IMR-90 (cell line): ENCODE measurements at regions not wholly inside any gene's neighbourhood (a gene's known extent, or its start where the extent isn't known, plus 50 kb on each side); places are given as distances from the start of the nearest gene placed in this dataset.

ENCODE experiments used
- ATAC-seq: fragments of 200-7000 bp; cut with Tn5 transposase; 2 replicates; pipeline ENCODE4 v1.9.1; 2020; ENCODE audit warnings: low read depth, mild to moderate bottlenecking, moderate library complexity
- BruUV-seq: library from RNA; stranded (reverse); fragments of 400-500 nt; replicated peaks from 2 replicates; lab custom pipeline; 2021; lab: Mats Ljungman, UMichigan
- CTCF ChIA-PET: fragments of 300-600 bp; formaldehyde crosslinking; extraction: SDS; loops from one replicate; lab custom pipeline; 2021; ENCODE audit warnings: antibody characterized with exemption; lab: Yijun Ruan, JAX
- POLR2A ChIA-PET: fragments of 300-600 bp; sonication (Branson Sonifier 250); formaldehyde crosslinking; loops from one replicate; lab custom pipeline; 2022; ENCODE audit warnings: antibody characterized with exemption; ENCODE audit not compliant: unreplicated experiment; lab: Charles Lee
- DNase-seq: peaks from one replicate; pipeline ENCODE4 v3.0.0; 2013
- H2AFZ ChIP-seq: replicated peaks from 2 replicates; pipeline ENCODE3; 2013; ENCODE audit warnings: low read length, mild to moderate bottlenecking; ENCODE audit not compliant: poor library complexity
- H2AK5ac ChIP-seq: 2 replicates; pipeline ENCODE4 v1.6.1; 2013; ENCODE audit warnings: low read depth, low read length, inconsistent platforms
- H2AK9ac ChIP-seq: replicated peaks from 2 replicates; pipeline ENCODE3; 2013; ENCODE audit warnings: mild to moderate bottlenecking, low read depth, low read length, moderate library complexity; ENCODE audit not compliant: poor library complexity
- H2BK120ac ChIP-seq: 2 replicates; pipeline ENCODE4 v1.6.1; 2013; ENCODE audit warnings: low read depth, low read length, inconsistent platforms
- H2BK15ac ChIP-seq: 3 replicates; pipeline ENCODE4 v1.6.1; 2013; ENCODE audit warnings: low read depth, low read length, inconsistent platforms
- H2BK20ac ChIP-seq: 2 replicates; pipeline ENCODE4 v1.6.1; 2013; ENCODE audit warnings: low read depth, mild to moderate bottlenecking, inconsistent platforms, low read length, moderate library complexity
- H2BK5ac ChIP-seq: 2 replicates; pipeline ENCODE4 v1.6.1; 2013; ENCODE audit warnings: mild to moderate bottlenecking, low read depth, low read length, inconsistent platforms; ENCODE audit not compliant: poor library complexity, severe bottlenecking
- H3K14ac ChIP-seq: replicated peaks from 2 replicates; pipeline ENCODE4 v1.6.1; 2013; ENCODE audit warnings: low read depth, low read length, inconsistent platforms
- H3K18ac ChIP-seq: 2 replicates; pipeline ENCODE4 v1.6.1; 2013; ENCODE audit warnings: low read depth, low read length, control low read depth
- H3K23ac ChIP-seq: 2 replicates; pipeline ENCODE4 v1.6.1; 2013; ENCODE audit warnings: low read depth, low read length, inconsistent platforms
- H3K27ac ChIP-seq: 2 replicates; pipeline ENCODE4 v1.5.1; 2013; ENCODE audit warnings: mild to moderate bottlenecking, control low read depth, low read length; ENCODE audit not compliant: insufficient read depth
- H3K27me3 ChIP-seq: 2 replicates; pipeline ENCODE4 v1.6.1; 2013; ENCODE audit warnings: low read length; ENCODE audit not compliant: control insufficient read depth, insufficient read depth
- H3K36me3 ChIP-seq: 2 replicates; pipeline ENCODE4 v1.6.1; 2013; ENCODE audit warnings: low read length, mixed read lengths; ENCODE audit not compliant: control insufficient read depth, insufficient read depth
- H3K4ac ChIP-seq: 2 replicates; pipeline ENCODE4 v1.6.1; 2013; ENCODE audit warnings: low read depth, low read length, inconsistent platforms
- H3K4me1 ChIP-seq: 2 replicates; pipeline ENCODE4 v1.6.1; 2013; ENCODE audit warnings: low read length, mixed read lengths; ENCODE audit not compliant: control insufficient read depth, insufficient read depth
- H3K4me2 ChIP-seq: 2 replicates; pipeline ENCODE4 v1.6.1; 2013; ENCODE audit warnings: low read depth, mild to moderate bottlenecking, control low read depth, low read length, moderate library complexity
- H3K4me3 ChIP-seq: 2 replicates; pipeline ENCODE4 v1.5.1; 2013; ENCODE audit warnings: low read depth, mild to moderate bottlenecking, control low read depth, low read length, moderate library complexity; ENCODE audit not compliant: insufficient read depth
- H3K56ac ChIP-seq: 2 replicates; pipeline ENCODE4 v1.6.1; 2013; ENCODE audit warnings: low read length, inconsistent platforms; ENCODE audit not compliant: insufficient read depth; ENCODE audit errors: extremely low read depth
- H3K79me1 ChIP-seq, 2 experiments: 2 replicates each; pipeline ENCODE4 v1.6.1; 2013; ENCODE audit warnings: low read length in 2 of 2, inconsistent platforms in 1 of 2, low read depth in 1 of 2
- H3K9ac ChIP-seq: 2 replicates; pipeline ENCODE4 v1.6.1; 2013; ENCODE audit warnings: low read depth, low read length, control low read depth
- H3K9me1 ChIP-seq: 2 replicates; pipeline ENCODE4 v1.6.1; 2013; ENCODE audit warnings: low read length, inconsistent platforms; ENCODE audit not compliant: insufficient read depth
- H3K9me3 ChIP-seq: 2 replicates; pipeline ENCODE4 v1.6.1; 2013; ENCODE audit warnings: low read length; ENCODE audit not compliant: control insufficient read depth, insufficient read depth
- H4K20me1 ChIP-seq: 2 replicates; pipeline ENCODE4 v1.6.1; 2013; ENCODE audit warnings: low read length, inconsistent platforms; ENCODE audit not compliant: insufficient read depth
- H4K5ac ChIP-seq: 2 replicates; pipeline ENCODE4 v1.6.1; 2013; ENCODE audit warnings: mild to moderate bottlenecking, low read depth, low read length, control low read depth
- H4K8ac ChIP-seq, 2 experiments: 2 replicates each; pipeline ENCODE4 v1.6.1; 2013; ENCODE audit warnings: low read depth in 2 of 2, low read length in 2 of 2, control low read depth in 1 of 2, inconsistent platforms in 1 of 2
- H4K91ac ChIP-seq: 2 replicates; pipeline ENCODE4 v1.6.1; 2013; ENCODE audit warnings: low read depth, low read length, inconsistent platforms; ENCODE audit not compliant: insufficient read depth
- CEBPB ChIP-seq: IDR thresholded peaks from 2 replicates; pipeline ENCODE4 v1.6.1; 2012; ENCODE audit warnings: low read depth, low read length, improper control_type of control experiment
- MAFK ChIP-seq: IDR thresholded peaks from 2 replicates; pipeline ENCODE4 v1.6.1; 2012; ENCODE audit warnings: low read depth, low read length, improper control_type of control experiment
- WGBS, 2 experiments: methylation state at CpG; one replicate each; pipeline versions ENCODE4 v1.1.5 to v1.1.7; 2013; ENCODE audit warnings: missing lambda C conversion rate in 2 of 2; ENCODE audit not compliant: insufficient read length in 1 of 2; ENCODE audit errors: extremely low coverage in 2 of 2; 5-methylcytosine and 5-hydroxymethylcytosine counted together
- dilution Hi-C: fragments of 300-500 bp; cut with HindIII; formaldehyde crosslinking; loops from one replicate; pipeline ENCODE4 v1.14.3; 2018; ENCODE audit warnings: low sequenced_read_pairs; ENCODE audit not compliant: unreplicated experiment
- in situ Hi-C: fragments of 300-500 bp; cut with MboI; formaldehyde crosslinking; loops from 3 replicates; pipeline ENCODE4 v1.14.3; 2019; ENCODE audit warnings: low sequenced_read_pairs, inconsistent platforms, mixed read lengths
- intact Hi-C: fragments of 100-400 bp; cut with micrococcal nuclease; formaldehyde crosslinking; loops from 2 replicates; pipeline ENCODE4 v1.10.0; 2022

DNA sequence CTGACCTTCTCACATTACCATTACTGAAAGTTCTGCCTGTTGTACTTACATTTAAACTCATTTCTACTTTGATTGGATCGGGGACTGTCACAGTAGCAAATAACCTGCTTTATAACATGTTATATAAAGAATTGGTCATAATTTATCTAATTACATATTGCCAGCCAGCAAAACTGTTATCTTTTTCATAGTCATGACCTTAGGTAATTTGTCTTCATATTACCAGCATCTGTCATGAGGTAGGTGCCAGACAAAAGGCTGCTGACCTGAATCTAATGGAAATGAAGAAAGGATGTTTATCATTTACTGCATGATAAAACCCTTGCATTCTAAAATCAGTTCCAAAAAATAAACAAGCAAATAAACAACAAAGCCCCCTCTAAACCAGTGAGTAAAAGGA is 89.4 kb upstream of the LRP1B start:
- Histone ChIP-seq H3K4me3 (no peak overlapping the region), H3K23ac (no peak overlapping the region), H4K20me1 (no peaks in the 10 kb centered on the region), H3K79me1 (no peaks in the 10 kb centered on the region), H3K18ac (no peak overlapping the region), H3K4ac (no peak overlapping the region), H2BK5ac (no peak overlapping the region), H3K36me3 (no peaks in the 10 kb centered on the region), H3K27ac (no peak overlapping the region), H4K91ac (no peak overlapping the region), H3K4me1 (no peaks in the 10 kb centered on the region), H3K9ac (no peak overlapping the region), H3K14ac (no peak overlapping the region), H2BK15ac (no peak overlapping the region), H4K8ac (no peak overlapping the region), H3K4me2 (no peak overlapping the region), H2BK20ac (no peak overlapping the region), H3K27me3 (no peaks in the 10 kb centered on the region), H4K5ac (no peak overlapping the region), H3K56ac (no peak overlapping the region), H3K9me3 (no peaks in the 10 kb centered on the region), H2BK120ac (no peak overlapping the region), H2AK9ac (no peak overlapping the region), H2AFZ (no peak overlapping the region), H3K9me1 (peaks cover 3% of the 10 kb centered on the region; the same call in 1 of the 2 replicates), H2AK5ac (no peak overlapping the region)
- no CpG with 5 or more reads among the region's 1 CpG for WGBS, 2 experiments
- ChIA-PET POLR2A (no interaction called here), CTCF (no interaction called here)
- BruUV-seq, result no TSS peak
- DNase-seq, result no peak
- TF ChIP-seq CEBPB (no peak), MAFK (no peak)
- no peak for ATAC-seq
- in situ Hi-C loops, result no loop called here
- dilution Hi-C loops, result no loop called here
- intact Hi-C loops, result no loop called here
